Stomach (tissue), 4 donors: ENCODE measurements at regions not wholly inside any gene's neighbourhood (a gene's known extent, or its start where the extent isn't known, plus 50 kb on each side); places are given as distances from the start of the nearest gene placed in this dataset.

Experiments
- EP300 ChIP-seq: sonication (generic); formaldehyde crosslinking; IDR thresholded peaks from one replicate; pipeline ENCODE4 v1.6.1; 2017; ENCODE audit warnings: antibody characterized with exemption
- POLR2A ChIP-seq, 4 donors: fragments of 450-650 bp; IDR thresholded peaks; one replicate each; pipeline ENCODE4 v1.6.1; 2016; ENCODE audit warnings: antibody characterized with exemption in 4 of 4, control low read depth in 2 of 4, mild to moderate bottlenecking in 1 of 4, moderate library complexity in 1 of 4
- POLR2AphosphoS5 ChIP-seq, 3 donors: sonication (generic); formaldehyde crosslinking; IDR thresholded peaks; one replicate each; pipeline ENCODE4 v1.6.1; 2016; ENCODE audit warnings: antibody characterized with exemption in 3 of 3
- TF ChIP-seq, protein P1 (sequence below), 7 experiments: fragments of 450-650 bp in 4 of 7; fragments of 200-600 bp in 3 of 7; sonication (generic) in 3 of 7; IDR thresholded peaks; one replicate each; pipeline ENCODE4 v1.5.1; 2016 to 2019; ENCODE audit warnings: antibody characterized with exemption in 7 of 7, control low read depth in 2 of 7, mild to moderate bottlenecking in 1 of 7

DNA sequence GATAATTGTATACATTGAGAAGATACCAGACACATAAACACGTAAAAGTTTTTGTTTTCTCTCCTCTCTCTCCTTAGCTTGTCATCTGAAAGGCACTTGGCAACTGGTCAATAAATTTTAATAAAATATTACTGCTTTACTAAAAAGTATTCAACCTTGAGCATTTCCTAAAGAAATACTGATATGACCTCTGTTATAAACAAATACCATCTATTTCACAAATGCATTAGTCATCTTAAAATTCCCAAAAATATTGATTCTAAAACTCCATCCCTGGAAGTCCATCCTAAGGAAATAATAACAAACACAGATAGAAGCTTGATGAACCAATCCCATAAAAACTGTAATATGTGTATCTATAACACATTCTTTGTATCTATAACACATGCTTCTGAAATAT lies 483.2 kb downstream of the TLR4 start:
- TF ChIP-seq, protein P1, sequence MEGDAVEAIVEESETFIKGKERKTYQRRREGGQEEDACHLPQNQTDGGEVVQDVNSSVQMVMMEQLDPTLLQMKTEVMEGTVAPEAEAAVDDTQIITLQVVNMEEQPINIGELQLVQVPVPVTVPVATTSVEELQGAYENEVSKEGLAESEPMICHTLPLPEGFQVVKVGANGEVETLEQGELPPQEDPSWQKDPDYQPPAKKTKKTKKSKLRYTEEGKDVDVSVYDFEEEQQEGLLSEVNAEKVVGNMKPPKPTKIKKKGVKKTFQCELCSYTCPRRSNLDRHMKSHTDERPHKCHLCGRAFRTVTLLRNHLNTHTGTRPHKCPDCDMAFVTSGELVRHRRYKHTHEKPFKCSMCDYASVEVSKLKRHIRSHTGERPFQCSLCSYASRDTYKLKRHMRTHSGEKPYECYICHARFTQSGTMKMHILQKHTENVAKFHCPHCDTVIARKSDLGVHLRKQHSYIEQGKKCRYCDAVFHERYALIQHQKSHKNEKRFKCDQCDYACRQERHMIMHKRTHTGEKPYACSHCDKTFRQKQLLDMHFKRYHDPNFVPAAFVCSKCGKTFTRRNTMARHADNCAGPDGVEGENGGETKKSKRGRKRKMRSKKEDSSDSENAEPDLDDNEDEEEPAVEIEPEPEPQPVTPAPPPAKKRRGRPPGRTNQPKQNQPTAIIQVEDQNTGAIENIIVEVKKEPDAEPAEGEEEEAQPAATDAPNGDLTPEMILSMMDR (IDR thresholded peaks at IDR 0.05), result no peak
- TF ChIP-seq POLR2A (IDR thresholded peaks at IDR 0.05) (no peak), EP300 (no peak), POLR2AphosphoS5 (IDR thresholded peaks at IDR 0.05) (no peak)
